ENCODE measurements at regions not wholly inside any gene's neighbourhood (a gene's known extent, or its start where the extent isn't known, plus 50 kb on each side); places are given as distances from the start of the nearest gene placed in this dataset.

- no peak for TF ChIP-seq POLR2AphosphoS5 (IDR thresholded peaks at IDR 0.05; ENCODE audit: borderline replicate concordance, low read depth, low read length)
- no peak for TF ChIP-seq EZH2 (IDR thresholded peaks at IDR 0.05)
Measured at GRCh38 chr6:102215425-102215824, 821.9 kb downstream of the GRIK2 start.

Data from SK-N-MC (cell line).